ENCODE measurements at regions not wholly inside any gene's neighbourhood (a gene's known extent, or its start where the extent isn't known, plus 50 kb on each side); places are given as distances from the start of the nearest gene placed in this dataset.

DNA sequence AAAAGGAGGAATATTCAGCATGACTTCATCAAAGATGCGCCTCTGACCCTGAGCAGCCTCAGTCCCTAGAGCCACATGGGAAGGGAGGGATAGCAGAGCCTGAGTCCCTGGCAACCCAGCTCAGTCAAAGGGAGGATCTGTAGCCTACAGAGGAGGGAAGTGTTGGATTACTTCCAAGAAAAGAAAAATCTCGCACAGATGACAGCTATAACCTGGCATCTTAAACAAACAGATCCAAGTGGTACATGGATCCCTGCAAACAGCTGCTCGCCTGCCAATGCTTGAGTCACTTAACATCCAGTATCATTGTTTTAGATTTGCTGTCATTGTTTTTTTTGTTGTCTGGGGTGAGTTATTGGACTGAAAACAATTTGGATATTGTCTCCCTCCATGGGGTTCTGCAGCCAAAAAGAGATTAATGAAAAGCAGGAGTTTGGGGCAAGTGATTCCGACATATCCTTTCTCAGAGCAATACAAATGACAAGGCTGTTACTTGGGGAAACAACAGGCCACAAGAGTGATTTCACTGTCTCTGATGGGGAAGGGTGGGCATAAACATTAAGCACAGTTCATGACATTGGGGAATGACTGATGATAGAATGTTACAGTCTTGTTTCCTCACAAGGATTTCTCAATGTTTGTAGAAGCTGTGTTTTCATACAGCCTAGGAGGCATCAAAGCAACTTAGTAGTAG, 153.5 kb upstream of the KIF2A start:
- H3K36me3 ChIP-seq: no peaks in the 10 kb centered on the region
- no peak for DNase-seq
- no peak for ATAC-seq
- intact Hi-C loops (cut with DNase I; ENCODE audit: low total_unique reads) (no loop called here), in situ Hi-C loops (cut with MboI; ENCODE audit: low sequenced_read_pairs in 4 of 4) (no loop called here)
- no peaks in the 10 kb centered on the region for H3K4me1 ChIP-seq
- no peak overlapping the region for H3K27ac ChIP-seq
- no peak for TF ChIP-seq POLR2A (IDR thresholded peaks at IDR 0.05)
- TF ChIP-seq, protein P1, sequence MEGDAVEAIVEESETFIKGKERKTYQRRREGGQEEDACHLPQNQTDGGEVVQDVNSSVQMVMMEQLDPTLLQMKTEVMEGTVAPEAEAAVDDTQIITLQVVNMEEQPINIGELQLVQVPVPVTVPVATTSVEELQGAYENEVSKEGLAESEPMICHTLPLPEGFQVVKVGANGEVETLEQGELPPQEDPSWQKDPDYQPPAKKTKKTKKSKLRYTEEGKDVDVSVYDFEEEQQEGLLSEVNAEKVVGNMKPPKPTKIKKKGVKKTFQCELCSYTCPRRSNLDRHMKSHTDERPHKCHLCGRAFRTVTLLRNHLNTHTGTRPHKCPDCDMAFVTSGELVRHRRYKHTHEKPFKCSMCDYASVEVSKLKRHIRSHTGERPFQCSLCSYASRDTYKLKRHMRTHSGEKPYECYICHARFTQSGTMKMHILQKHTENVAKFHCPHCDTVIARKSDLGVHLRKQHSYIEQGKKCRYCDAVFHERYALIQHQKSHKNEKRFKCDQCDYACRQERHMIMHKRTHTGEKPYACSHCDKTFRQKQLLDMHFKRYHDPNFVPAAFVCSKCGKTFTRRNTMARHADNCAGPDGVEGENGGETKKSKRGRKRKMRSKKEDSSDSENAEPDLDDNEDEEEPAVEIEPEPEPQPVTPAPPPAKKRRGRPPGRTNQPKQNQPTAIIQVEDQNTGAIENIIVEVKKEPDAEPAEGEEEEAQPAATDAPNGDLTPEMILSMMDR (IDR thresholded peaks at IDR 0.05 in 4 of 5, conservative IDR thresholded peaks at IDR 0.05 in 1 of 5): no peak
- no peaks in the 10 kb centered on the region for H3K9me3 ChIP-seq
- H3K4me3 ChIP-seq: no peak overlapping the region
- no peaks in the 10 kb centered on the region for H3K27me3 ChIP-seq

DNA sequence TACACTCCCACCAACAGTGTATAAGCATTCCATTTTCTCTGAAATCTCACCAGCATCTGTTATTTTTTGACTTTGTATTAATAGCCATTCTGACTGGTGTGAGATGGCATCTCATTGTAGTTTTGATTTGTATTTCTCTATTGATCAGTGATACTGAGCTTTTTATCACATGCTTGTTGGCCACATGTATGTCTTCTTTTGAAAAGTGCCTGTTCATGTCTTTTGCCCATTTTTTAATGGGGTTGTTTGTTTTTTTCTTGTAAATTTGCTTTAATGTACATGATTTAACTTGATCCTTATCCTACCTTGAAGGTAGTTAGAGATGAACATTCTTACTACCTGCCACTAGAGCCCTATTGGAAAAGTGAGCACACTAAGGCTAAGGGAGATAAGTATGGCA, 151.2 kb upstream of the KIF2A start:
- Histone ChIP-seq H3K9me3 (no peaks in the 10 kb centered on the region), H3K27ac (no peak overlapping the region), H3K36me3 (no peaks in the 10 kb centered on the region), H3K4me1 (no peaks in the 10 kb centered on the region), H3K4me3 (no peak overlapping the region), H3K27me3 (no peaks in the 10 kb centered on the region)
- intact Hi-C loops (cut with DNase I; ENCODE audit: low total_unique reads) (no loop called here), in situ Hi-C loops (cut with MboI; ENCODE audit: low sequenced_read_pairs in 4 of 4) (no loop called here)
- ATAC-seq: no peak
- DNase-seq: no peak
- TF ChIP-seq, protein P1 (IDR thresholded peaks at IDR 0.05 in 4 of 5, conservative IDR thresholded peaks at IDR 0.05 in 1 of 5): no peak
- no peak for TF ChIP-seq POLR2A (IDR thresholded peaks at IDR 0.05)

DNA sequence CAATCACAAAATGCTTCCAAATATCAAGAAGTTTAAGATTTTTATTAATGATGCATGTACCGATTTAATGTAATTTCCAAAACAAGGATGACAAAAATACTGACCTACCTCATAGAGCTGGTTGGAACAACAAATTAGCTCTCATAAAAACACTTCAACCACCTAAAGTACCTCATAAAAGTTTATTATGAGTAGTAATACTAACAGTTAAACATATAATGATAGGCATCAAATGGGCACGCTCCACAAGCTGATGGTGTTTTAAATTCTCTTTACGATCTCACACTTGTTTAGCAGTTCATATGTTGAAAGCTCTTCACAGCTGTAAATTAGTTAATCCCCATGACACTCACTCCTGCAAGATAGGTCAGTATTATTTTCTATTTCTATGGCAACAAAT, 150.0 kb upstream of the KIF2A start:
- H3K27me3 ChIP-seq: no peaks in the 10 kb centered on the region
- H3K9me3 ChIP-seq: no peaks in the 10 kb centered on the region
- no peak overlapping the region for H3K27ac ChIP-seq
- ATAC-seq (no peak), DNase-seq (no peak)
- no peaks in the 10 kb centered on the region for H3K36me3 ChIP-seq
- intact Hi-C loops (cut with DNase I; ENCODE audit: low total_unique reads): no loop called here
- no peak overlapping the region for H3K4me3 ChIP-seq
- H3K4me1 ChIP-seq: no peaks in the 10 kb centered on the region
- in situ Hi-C loops (cut with MboI; ENCODE audit: low sequenced_read_pairs in 4 of 4): no loop called here
- TF ChIP-seq, protein P1 (IDR thresholded peaks at IDR 0.05 in 4 of 5, conservative IDR thresholded peaks at IDR 0.05 in 1 of 5): no peak

DNA sequence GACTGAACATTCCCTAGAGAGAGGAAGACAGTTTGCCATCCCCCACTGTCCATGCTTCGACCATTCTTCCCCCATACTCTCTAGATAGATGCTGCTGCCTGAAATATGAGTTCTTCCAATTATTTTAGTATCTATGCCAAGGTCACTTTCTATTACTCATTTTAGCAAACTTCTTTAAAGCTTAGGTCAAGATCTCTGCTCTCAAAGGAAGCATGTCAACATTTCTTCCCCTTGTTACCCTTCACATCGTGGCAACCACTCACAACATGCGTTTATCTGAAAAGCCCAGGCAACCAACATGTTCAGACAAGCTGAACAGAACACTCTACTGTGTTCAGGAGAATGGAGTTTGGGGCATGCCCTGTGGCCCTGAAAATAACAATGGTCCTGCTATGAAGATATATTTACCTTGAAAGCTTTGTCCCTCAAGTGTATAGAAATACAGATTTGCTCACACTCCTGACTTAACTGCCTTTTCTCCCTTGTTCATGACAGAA, 138.4 kb upstream of the KIF2A start:
- in situ Hi-C loops (cut with MboI; ENCODE audit: low sequenced_read_pairs in 4 of 4): no loop called here
- Histone ChIP-seq H3K4me1 (no peaks in the 10 kb centered on the region), H3K9me3 (no peaks in the 10 kb centered on the region), H3K27me3 (no peaks in the 10 kb centered on the region), H3K4me3 (no peak overlapping the region), H3K27ac (no peak overlapping the region), H3K36me3 (no peaks in the 10 kb centered on the region)
- no peak for ATAC-seq
- TF ChIP-seq, protein P1 (IDR thresholded peaks at IDR 0.05 in 4 of 5, conservative IDR thresholded peaks at IDR 0.05 in 1 of 5): no peak
- no peak for TF ChIP-seq POLR2A (IDR thresholded peaks at IDR 0.05)
- DNase-seq: no peak
- intact Hi-C loops (cut with DNase I; ENCODE audit: low total_unique reads): no loop called here

All from gastrocnemius medialis (tissue), 4 donors.